Body of pancreas (tissue), 4 donors: ENCODE measurements at regions not wholly inside any gene's neighbourhood (a gene's known extent, or its start where the extent isn't known, plus 50 kb on each side); places are given as distances from the start of the nearest gene placed in this dataset.
A peak's percentile ranks its signal among the peaks of the same experiment; 100 is the strongest.

ENCODE experiments used
- ATAC-seq: fragments of 150-250 bp; one replicate; pipeline ENCODE4 v1.9.1; 2016
- DNase-seq, 4 donors: peaks; one replicate each; pipeline ENCODE4 v3.0.0-alpha.2; 2019
- H3K27ac ChIP-seq, 4 donors: fragments of 200-600 bp; sonication (generic); 1 replicate in 3 of 4; 2 replicates in 1 of 4; pipeline versions ENCODE4 v1.5.1 to v1.6.1; 2016 to 2019; ENCODE audit warnings: mild to moderate bottlenecking in 1 of 4, mixed read lengths in 1 of 4, moderate library complexity in 1 of 4
- H3K27me3 ChIP-seq, 2 donors: fragments of 200-600 bp; sonication (generic); one replicate each; pipeline ENCODE4 v1.6.0; 2016; ENCODE audit warnings: mild to moderate bottlenecking in 1 of 2
- H3K36me3 ChIP-seq, 2 donors: fragments of 200-600 bp; sonication (generic); replicated peaks in 1 of 2; 2 replicates each; pipeline ENCODE4 v1.5.1; 2016; ENCODE audit warnings: low read depth in 2 of 2; ENCODE audit not compliant: insufficient read depth in 1 of 2
- H3K4me1 ChIP-seq: fragments of 200-600 bp; sonication (generic); one replicate; pipeline ENCODE4 v1.6.0; 2016
- H3K4me3 ChIP-seq, 2 donors: fragments of 200-600 bp; sonication (generic); 1 replicate in 1 of 2; 2 replicates in 1 of 2; pipeline ENCODE4 v1.5.1; 2016 to 2019
- H3K9me3 ChIP-seq, 3 donors: fragments of 200-600 bp; sonication (generic); 1 replicate in 2 of 3; 2 replicates in 1 of 3; pipeline ENCODE4 v1.5.1; 2016
- POLR2A ChIP-seq, 3 donors: fragments of 450-650 bp; IDR thresholded peaks; one replicate each; pipeline ENCODE4 v1.6.1; 2016; ENCODE audit warnings: antibody characterized with exemption in 3 of 3, mild to moderate bottlenecking in 2 of 3
- WGBS, 2 donors: methylation state at CpG; one replicate each; pipeline ENCODE4 v1.1.5; 2017; 5-methylcytosine and 5-hydroxymethylcytosine counted together
- intact Hi-C: fragments of 100-400 bp; cut with DNase I; formaldehyde crosslinking; loops from one replicate; pipeline ENCODE4 v1.15.1; 2023
- TF ChIP-seq, protein P1 (sequence below), 7 experiments: fragments of 450-650 bp in 4 of 7; fragments of 200-600 bp in 3 of 7; sonication (generic) in 3 of 7; IDR thresholded peaks; one replicate each; pipeline ENCODE4 v1.5.1; 2016 to 2019; ENCODE audit warnings: antibody characterized with exemption in 7 of 7

DNA sequence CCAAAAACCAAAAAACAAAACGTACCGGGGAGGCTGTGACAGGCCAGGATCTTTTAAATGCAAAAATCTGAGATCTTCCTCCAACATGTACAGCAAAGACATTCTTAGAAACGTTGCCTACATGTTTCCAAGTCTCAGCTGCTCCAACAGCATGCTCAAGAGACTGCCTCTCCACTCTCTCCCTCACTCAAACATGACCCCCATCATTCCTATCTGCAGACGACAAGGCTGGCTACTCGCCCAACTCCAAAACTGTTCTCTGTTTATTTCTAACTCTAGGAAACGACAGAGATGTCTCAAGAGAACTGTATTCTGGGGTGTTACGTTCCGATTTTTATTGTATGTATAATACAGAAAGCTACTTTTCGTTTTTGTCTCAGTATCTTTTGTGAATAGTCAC, 57.5 kb upstream of the TMCC3 start:
- H3K27ac ChIP-seq = no peak overlapping the region

DNA sequence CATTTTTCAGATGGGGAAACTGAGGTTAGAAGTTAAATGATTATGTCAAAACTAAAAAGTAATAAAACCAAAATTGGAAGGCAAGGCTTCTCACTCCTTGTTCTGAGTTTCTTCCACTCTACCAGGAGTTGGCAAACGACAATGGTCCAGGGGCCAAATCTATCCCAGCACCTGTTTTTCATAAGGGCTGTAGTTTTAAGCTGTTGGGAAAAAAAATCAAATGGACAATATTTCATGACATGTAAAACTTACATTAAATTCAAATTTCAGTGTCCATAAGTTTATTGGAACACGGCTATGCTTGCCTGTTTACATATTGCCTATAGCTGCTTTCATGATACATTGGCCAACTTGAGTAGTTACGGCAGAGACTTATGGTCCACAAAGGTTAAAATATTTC, 56.7 kb upstream of the TMCC3 start:
- Histone ChIP-seq H3K27me3 (no peaks in the 10 kb centered on the region), H3K27ac (no peak overlapping the region), H3K4me3 (no peak overlapping the region), H3K4me1 (peaks cover 9% of the 10 kb centered on the region), H3K36me3 (no peaks in the 10 kb centered on the region), H3K9me3 (no peaks in the 10 kb centered on the region)
- intact Hi-C loops = no loop called here
- WGBS, 2 donors = 86 to 87% methylated on average over 3 of the region's 3 CpGs
- no peak for DNase-seq
- no peak for ATAC-seq
- TF ChIP-seq, protein P1, sequence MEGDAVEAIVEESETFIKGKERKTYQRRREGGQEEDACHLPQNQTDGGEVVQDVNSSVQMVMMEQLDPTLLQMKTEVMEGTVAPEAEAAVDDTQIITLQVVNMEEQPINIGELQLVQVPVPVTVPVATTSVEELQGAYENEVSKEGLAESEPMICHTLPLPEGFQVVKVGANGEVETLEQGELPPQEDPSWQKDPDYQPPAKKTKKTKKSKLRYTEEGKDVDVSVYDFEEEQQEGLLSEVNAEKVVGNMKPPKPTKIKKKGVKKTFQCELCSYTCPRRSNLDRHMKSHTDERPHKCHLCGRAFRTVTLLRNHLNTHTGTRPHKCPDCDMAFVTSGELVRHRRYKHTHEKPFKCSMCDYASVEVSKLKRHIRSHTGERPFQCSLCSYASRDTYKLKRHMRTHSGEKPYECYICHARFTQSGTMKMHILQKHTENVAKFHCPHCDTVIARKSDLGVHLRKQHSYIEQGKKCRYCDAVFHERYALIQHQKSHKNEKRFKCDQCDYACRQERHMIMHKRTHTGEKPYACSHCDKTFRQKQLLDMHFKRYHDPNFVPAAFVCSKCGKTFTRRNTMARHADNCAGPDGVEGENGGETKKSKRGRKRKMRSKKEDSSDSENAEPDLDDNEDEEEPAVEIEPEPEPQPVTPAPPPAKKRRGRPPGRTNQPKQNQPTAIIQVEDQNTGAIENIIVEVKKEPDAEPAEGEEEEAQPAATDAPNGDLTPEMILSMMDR (IDR thresholded peaks at IDR 0.05) = no peak
- TF ChIP-seq POLR2A (IDR thresholded peaks at IDR 0.05) = no peak

More for the DNA sequence above, 57.5 kb upstream of the TMCC3 start:
- no peak for TF ChIP-seq POLR2A (IDR thresholded peaks at IDR 0.05)
- no peak for ATAC-seq
- Histone ChIP-seq H3K4me1 (peaks cover 9% of the 10 kb centered on the region), H3K36me3 (no peaks in the 10 kb centered on the region), H3K4me3 (no peak overlapping the region), H3K27me3 (no peaks in the 10 kb centered on the region), H3K9me3 (no peaks in the 10 kb centered on the region)
- intact Hi-C loops = no loop called here
- DNase-seq = peak in 3 of 4 donors; percentile 15 to 30 (median 20)
- 59% methylated on average over 9 of the region's 9 CpGs for WGBS, 2 donors

DNA sequence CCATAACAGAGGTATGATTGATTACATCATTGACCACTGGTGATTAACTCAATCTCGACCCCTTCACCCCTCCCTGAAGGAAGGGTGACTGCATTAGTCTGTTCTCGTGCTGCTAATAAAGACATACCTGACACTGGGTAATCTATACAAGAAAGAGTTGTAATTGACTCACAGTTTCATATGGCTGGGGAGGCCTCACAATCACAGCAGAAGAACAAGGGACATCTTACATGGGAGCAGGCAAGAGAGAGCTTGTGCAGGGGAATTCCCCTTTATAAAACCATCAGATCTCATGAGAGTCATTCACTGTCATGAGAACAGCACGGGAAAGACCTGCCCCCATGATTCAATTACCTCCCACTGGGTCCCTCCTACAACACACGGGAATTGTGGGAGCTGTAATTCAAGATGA, 55.9 kb upstream of the TMCC3 start:
- no peak for TF ChIP-seq POLR2A (IDR thresholded peaks at IDR 0.05)
- TF ChIP-seq, protein P1 (IDR thresholded peaks at IDR 0.05) = no peak
- DNase-seq (no peak), ATAC-seq (no peak)
- peaks cover 9% of the 10 kb centered on the region for H3K4me1 ChIP-seq
- no peaks in the 10 kb centered on the region for H3K27me3 ChIP-seq
- H3K36me3 ChIP-seq = no peaks in the 10 kb centered on the region
- no peaks in the 10 kb centered on the region for H3K9me3 ChIP-seq
- H3K27ac ChIP-seq = no peak overlapping the region
- no peak overlapping the region for H3K4me3 ChIP-seq
- intact Hi-C loops = no loop called here
- WGBS, 2 donors = 62 to 69% methylated on average over 2 to 4 of the region's 4 CpGs

DNA sequence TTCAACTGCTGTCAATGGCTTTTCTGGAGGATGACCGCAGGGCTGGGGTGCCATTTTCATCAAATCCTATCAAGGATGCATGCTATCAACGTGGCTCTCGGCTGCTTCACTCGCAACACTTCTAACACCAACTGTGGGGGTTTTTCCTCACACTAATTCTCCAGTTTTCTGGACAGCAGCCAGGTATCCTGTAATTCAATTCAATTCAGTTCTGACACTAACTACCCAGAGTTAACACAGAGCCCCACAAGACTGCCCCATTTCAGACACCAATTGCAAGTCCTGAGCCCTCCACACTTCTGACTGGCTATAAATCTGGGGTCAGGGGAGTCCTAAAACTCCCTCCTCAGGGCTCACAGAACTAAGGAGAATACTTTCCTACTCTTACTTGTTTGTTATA, 55.3 kb upstream of the TMCC3 start:
- Histone ChIP-seq H3K27me3 (no peaks in the 10 kb centered on the region), H3K4me1 (peaks cover 9% of the 10 kb centered on the region), H3K36me3 (no peaks in the 10 kb centered on the region), H3K4me3 (no peak overlapping the region), H3K27ac (no peak overlapping the region), H3K9me3 (no peaks in the 10 kb centered on the region)
- DNase-seq (no peak), ATAC-seq (no peak)
- 94 to 97% methylated on average over 4 of the region's 4 CpGs for WGBS, 2 donors
- intact Hi-C loops = no loop called here
- no peak for TF ChIP-seq POLR2A (IDR thresholded peaks at IDR 0.05)
- TF ChIP-seq, protein P1 (IDR thresholded peaks at IDR 0.05) = no peak

DNA sequence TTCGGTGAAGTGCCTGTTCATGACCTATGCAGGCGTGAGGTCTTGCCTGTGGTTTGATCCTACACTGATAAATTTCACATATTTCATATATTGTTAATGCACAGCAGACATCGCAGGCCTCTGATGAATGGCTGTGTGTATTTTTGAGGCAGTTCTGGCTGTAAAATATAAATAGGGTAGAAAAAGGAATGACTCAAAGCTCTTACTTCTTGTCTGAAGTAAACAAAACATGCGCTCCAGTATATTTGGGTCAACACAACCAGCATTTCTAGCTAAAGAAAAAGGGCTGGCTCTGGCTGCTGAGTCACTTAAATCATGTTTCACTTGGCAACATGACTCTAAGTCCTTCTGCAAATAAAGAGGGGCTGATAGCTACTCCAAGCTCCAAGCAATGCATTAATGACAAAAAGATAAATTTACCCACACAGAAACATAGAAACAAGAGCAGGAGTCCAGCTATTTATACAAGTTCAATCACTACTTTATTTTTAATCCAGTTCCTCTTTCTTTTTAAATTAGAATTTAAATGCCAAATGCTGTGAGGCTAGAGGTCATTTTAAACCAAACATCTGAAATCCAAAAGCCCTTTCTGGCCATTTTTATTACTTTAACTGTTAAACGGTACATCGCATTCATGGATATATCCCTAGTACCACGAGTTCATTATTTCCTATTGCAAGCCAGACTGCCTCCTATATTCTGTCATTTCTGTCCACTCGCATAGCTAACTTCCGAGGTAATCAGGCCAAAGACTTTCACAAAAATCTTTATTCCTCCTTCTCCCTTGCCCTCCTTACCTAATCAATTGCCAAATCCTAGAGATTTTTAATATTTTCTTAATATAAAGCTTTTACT, 54.3 kb upstream of the TMCC3 start:
- WGBS, 2 donors = 47 to 51% methylated on average over 9 of the region's 9 CpGs
- Histone ChIP-seq H3K9me3 (no peaks in the 10 kb centered on the region), H3K4me3 (no peak overlapping the region), H3K4me1 (peaks cover 9% of the 10 kb centered on the region), H3K27me3 (no peaks in the 10 kb centered on the region), H3K27ac (no peak overlapping the region), H3K36me3 (no peaks in the 10 kb centered on the region)
- intact Hi-C loops = no loop called here
- ATAC-seq = peak; percentile 56
- DNase-seq = peak; percentile 14 to 48 (median 34)
- TF ChIP-seq POLR2A (IDR thresholded peaks at IDR 0.05) = no peak
- TF ChIP-seq, protein P1 (IDR thresholded peaks at IDR 0.05) = no peak
